Endodermal cell (in vitro differentiated cells): ENCODE measurements at regions not wholly inside any gene's neighbourhood (a gene's known extent, or its start where the extent isn't known, plus 50 kb on each side); places are given as distances from the start of the nearest gene placed in this dataset. TPM values are rescaled to one million over a fixed set of nuclear protein-coding genes. Genes with fewer than 3 reads are reported as not detected.
A peak's percentile ranks its signal among the peaks of the same experiment; 100 is the strongest.

Experiments
- DNase-seq: peaks from one replicate; pipeline ENCODE4 v3.0.0-alpha.2; 2017
- H3K27ac ChIP-seq: 2 replicates; pipeline ENCODE4 v1.5.1; 2013; ENCODE audit warnings: mild to moderate bottlenecking, low read depth, low read length, moderate library complexity
- H3K27me3 ChIP-seq: 2 replicates; pipeline ENCODE4 v1.6.1; 2013; ENCODE audit warnings: mild to moderate bottlenecking, low read length, moderate library complexity; ENCODE audit not compliant: insufficient read depth, control insufficient read depth, poor library complexity, severe bottlenecking
- H3K36me3 ChIP-seq: 2 replicates; pipeline ENCODE4 v1.7.0; 2013; ENCODE audit warnings: mild to moderate bottlenecking, low read length, moderate library complexity; ENCODE audit not compliant: control insufficient read depth, insufficient read depth
- H3K4me1 ChIP-seq: one replicate; pipeline ENCODE4 v1.7.0; 2013; ENCODE audit warnings: low read length; ENCODE audit not compliant: control insufficient read depth, insufficient read depth
- H3K4me3 ChIP-seq: 2 replicates; pipeline ENCODE4 v1.5.1; 2013; ENCODE audit warnings: mild to moderate bottlenecking, low read length, moderate library complexity
- H3K9ac ChIP-seq: 2 replicates; pipeline ENCODE4 v1.6.1; 2013; ENCODE audit warnings: mild to moderate bottlenecking, low read length, moderate library complexity; ENCODE audit not compliant: poor library complexity, severe bottlenecking; ENCODE audit errors: extremely low read depth
- H3K9me3 ChIP-seq: 2 replicates; pipeline ENCODE4 v1.6.1; 2013; ENCODE audit warnings: mild to moderate bottlenecking, low read length, moderate library complexity; ENCODE audit not compliant: control insufficient read depth
- H3K27ac Mint-ChIP-seq: 2 replicates; pipeline ENCODE4 v1.8.0; 2020; ENCODE audit warnings: mixed read lengths
- H3K27me3 Mint-ChIP-seq: 2 replicates; pipeline ENCODE4 v1.8.0; 2021; ENCODE audit warnings: mild to moderate bottlenecking, mixed read lengths; ENCODE audit not compliant: insufficient read depth
- H3K36me3 Mint-ChIP-seq: 2 replicates; pipeline ENCODE4 v1.8.0; 2020; ENCODE audit warnings: low read depth, mixed read lengths
- H3K4me1 Mint-ChIP-seq: 2 replicates; pipeline ENCODE4 v1.8.0; 2020; ENCODE audit warnings: mixed read lengths
- H3K4me3 Mint-ChIP-seq: 2 replicates; pipeline ENCODE4 v1.8.0; 2020; ENCODE audit warnings: mild to moderate bottlenecking, moderate library complexity, mixed read lengths
- H3K9me3 Mint-ChIP-seq: 2 replicates; pipeline ENCODE4 v1.8.0; 2020; ENCODE audit warnings: mild to moderate bottlenecking, mixed read lengths
- WGBS, 2 experiments: methylation state at CpG; one replicate each; pipeline versions ENCODE4 v1.1.5 to v1.1.7; 2013; ENCODE audit warnings: missing lambda C conversion rate in 2 of 2, mixed read lengths in 1 of 2; ENCODE audit not compliant: insufficient coverage in 1 of 2, insufficient read length in 1 of 2; 5-methylcytosine and 5-hydroxymethylcytosine counted together
- microRNA-seq: library from miRNA; unstranded; fragments of <30 nt; microRNA quantifications from one replicate; pipeline ENCODE4 v1.2.0, GENCODE V29; 2020; ENCODE audit warnings: borderline microRNAs expressed
- TF ChIP-seq, protein P1 (sequence below): fragments of 200-600 bp; sonication (generic); conservative IDR thresholded peaks from 2 replicates; pipeline ENCODE4 v1.5.0; 2021; ENCODE audit warnings: antibody characterized with exemption, mild to moderate bottlenecking

DNA sequence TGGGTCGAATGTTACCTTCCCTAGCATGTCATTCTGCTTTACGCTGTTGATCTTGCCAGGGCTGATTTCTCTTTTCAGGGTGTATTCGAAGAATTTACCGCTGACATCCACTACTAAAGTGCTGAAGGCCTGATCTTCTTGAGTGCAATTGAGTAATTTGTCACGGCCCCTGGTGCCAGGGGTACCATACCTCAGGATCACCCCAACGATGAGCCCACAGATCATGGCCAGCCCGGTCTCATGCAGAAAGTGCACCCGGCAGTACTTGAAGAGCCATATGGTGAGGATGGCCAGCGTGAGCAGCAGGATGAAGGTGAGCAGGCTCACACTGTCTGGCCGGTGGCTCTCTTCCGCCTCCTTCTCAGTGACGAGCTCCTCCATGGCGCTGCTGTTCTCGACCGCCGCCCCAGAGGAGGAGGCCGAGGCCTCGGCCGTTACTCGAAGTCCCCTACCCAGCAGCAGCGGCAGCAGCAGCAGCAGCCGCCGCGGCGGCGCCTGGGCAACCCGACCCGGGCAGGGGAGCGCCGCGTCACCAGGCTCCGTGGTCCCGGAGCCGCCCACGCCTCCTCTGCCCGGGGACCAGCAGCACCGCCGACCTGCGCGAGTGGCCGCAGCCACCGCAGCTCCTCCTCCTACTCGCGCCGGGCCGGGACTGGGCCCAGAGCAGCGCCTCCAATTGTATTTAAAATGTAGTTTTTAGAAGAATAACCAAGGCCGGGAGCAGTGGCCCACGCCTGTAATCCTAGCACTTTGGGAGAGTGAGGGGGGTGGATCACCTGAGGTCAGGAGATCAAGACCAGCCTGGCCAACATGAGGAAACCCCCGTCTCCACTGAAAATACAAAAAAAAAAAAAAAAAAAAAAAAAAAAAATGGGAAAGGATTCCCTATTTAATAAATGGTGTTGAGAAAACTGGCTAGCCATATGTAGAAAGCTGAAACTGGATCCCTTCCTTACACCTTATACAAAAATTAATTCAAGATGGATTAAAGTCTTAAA lies 58.5 kb upstream of the TMPO start:
- Mint-ChIP-seq H3K36me3 (no peaks in the 10 kb centered on the region), H3K27me3 (peaks cover 20% of the 10 kb centered on the region), H3K4me1 (peaks cover 4% of the 10 kb centered on the region), H3K9me3 (no peaks in the 10 kb centered on the region), H3K27ac (no peak overlapping the region), H3K4me3 (peak overlapping the region; percentile 47)
- peak; percentile 93 for DNase-seq
- TF ChIP-seq, protein P1, sequence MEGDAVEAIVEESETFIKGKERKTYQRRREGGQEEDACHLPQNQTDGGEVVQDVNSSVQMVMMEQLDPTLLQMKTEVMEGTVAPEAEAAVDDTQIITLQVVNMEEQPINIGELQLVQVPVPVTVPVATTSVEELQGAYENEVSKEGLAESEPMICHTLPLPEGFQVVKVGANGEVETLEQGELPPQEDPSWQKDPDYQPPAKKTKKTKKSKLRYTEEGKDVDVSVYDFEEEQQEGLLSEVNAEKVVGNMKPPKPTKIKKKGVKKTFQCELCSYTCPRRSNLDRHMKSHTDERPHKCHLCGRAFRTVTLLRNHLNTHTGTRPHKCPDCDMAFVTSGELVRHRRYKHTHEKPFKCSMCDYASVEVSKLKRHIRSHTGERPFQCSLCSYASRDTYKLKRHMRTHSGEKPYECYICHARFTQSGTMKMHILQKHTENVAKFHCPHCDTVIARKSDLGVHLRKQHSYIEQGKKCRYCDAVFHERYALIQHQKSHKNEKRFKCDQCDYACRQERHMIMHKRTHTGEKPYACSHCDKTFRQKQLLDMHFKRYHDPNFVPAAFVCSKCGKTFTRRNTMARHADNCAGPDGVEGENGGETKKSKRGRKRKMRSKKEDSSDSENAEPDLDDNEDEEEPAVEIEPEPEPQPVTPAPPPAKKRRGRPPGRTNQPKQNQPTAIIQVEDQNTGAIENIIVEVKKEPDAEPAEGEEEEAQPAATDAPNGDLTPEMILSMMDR: peak; percentile 37
- Histone ChIP-seq H3K27ac (no peak overlapping the region), H3K4me3 (peak overlapping the region; percentile 40), H3K9ac (no peak overlapping the region), H3K9me3 (no peaks in the 10 kb centered on the region), H3K27me3 (peaks cover 8% of the 10 kb centered on the region), H3K36me3 (no peaks in the 10 kb centered on the region), H3K4me1 (no peaks in the 10 kb centered on the region)
- 39 to 66% methylated on average over 12 to 49 of the region's 50 CpGs for WGBS, 2 experiments

- Mint-ChIP-seq H3K4me1 (peaks cover 2% of the 10 kb centered on the region), H3K27ac (no peak overlapping the region), H3K27me3 (no peaks in the 10 kb centered on the region), H3K36me3 (no peaks in the 10 kb centered on the region), H3K4me3 (no peak overlapping the region), H3K9me3 (no peaks in the 10 kb centered on the region)
- Histone ChIP-seq H3K36me3 (no peaks in the 10 kb centered on the region), H3K4me1 (no peaks in the 10 kb centered on the region), H3K9me3 (no peaks in the 10 kb centered on the region), H3K4me3 (no peak overlapping the region), H3K27ac (no peak overlapping the region), H3K9ac (no peak overlapping the region), H3K27me3 (no peaks in the 10 kb centered on the region)
- 91% methylated on average over 1 of the region's 1 CpG; no CpG with 5 or more reads in 1 of the 2 experiments for whole genome bisulfite sequencing, 2 experiments
- no peak for DNase-seq
- TF ChIP-seq, protein P1: no peak
Measured at GRCh38 chr12:98464190-98464589, 51.2 kb upstream of the TMPO start.

DNA sequence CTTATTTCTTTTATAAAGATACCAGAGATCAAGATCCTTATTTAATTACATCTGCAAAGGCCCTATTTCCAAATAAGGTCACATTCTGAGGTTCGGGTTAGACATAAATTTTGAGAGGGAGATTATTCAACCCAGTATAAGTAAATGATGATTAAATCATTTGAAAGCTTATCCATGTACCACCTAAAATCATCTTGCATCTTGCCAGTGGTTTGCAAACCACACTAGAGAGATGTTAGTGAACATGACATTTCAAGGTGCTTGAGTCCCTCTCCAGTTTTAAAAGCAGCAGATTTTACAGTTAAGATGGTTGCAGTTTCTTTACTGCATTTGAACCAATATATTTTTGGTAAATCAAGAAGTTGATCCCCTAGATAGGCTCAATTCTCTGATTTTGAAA lies 49.9 kb upstream of the TMPO start:
- TF ChIP-seq, protein P1: no peak
- peaks cover 2% of the 10 kb centered on the region for H3K4me1 Mint-ChIP-seq
- WGBS, 2 experiments: 89% methylated on average over 1 of the region's 1 CpG; no CpG with 5 or more reads in 1 of the 2 experiments
- Histone ChIP-seq H3K9ac (no peak overlapping the region), H3K36me3 (no peaks in the 10 kb centered on the region), H3K4me3 (no peak overlapping the region), H3K4me1 (no peaks in the 10 kb centered on the region), H3K9me3 (no peaks in the 10 kb centered on the region), H3K27me3 (no peaks in the 10 kb centered on the region), H3K27ac (no peak overlapping the region)
- H3K27me3 Mint-ChIP-seq: no peaks in the 10 kb centered on the region
- H3K27ac Mint-ChIP-seq: no peak overlapping the region
- no peaks in the 10 kb centered on the region for H3K9me3 Mint-ChIP-seq
- DNase-seq: no peak
- H3K4me3 Mint-ChIP-seq: no peak overlapping the region
- no peaks in the 10 kb centered on the region for H3K36me3 Mint-ChIP-seq

Small RNA genes in the stretch of these regions (microRNA-seq; reads per million reads assigned to microRNA genes)
- gene MIR4303 (not detected), gene MIR4495 (not detected)
